ENCODE measurements at regions not wholly inside any gene's neighbourhood (a gene's known extent, or its start where the extent isn't known, plus 50 kb on each side); places are given as distances from the start of the nearest gene placed in this dataset.

DNA sequence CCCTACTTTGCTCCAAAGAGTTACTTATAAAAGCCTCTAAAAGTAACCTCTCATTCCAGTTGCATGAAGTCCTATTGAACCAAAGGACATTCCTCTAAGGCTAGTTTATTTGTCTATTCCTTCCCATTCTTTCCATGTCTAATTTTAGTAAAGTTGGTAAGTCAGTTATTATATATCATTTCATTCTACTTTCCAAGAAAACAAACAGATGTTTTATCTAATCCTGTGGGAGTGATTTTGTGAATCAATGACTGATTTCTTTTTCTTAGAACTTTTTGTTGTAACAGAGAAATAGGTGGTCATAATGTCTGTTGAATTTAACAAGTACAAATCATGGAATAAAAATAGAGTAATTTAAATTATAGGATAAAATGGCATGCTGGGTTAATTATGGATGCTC, 286.3 kb downstream of the FSIP2 start:
- TF ChIP-seq POLR2A (IDR thresholded peaks at IDR 0.05; ENCODE audit: low read length) = no peak
- TF ChIP-seq GATA1 (IDR thresholded peaks at IDR 0.05; ENCODE audit: low read depth, low read length) = no peak
